CD4-positive, alpha-beta T cell (primary cell): ENCODE measurements at regions not wholly inside any gene's neighbourhood (a gene's known extent, or its start where the extent isn't known, plus 50 kb on each side); places are given as distances from the start of the nearest gene placed in this dataset.
A peak's percentile ranks its signal among the peaks of the same experiment; 100 is the strongest.

Experiments
- ATAC-seq: fragments of 200-7000 bp; cut with Tn5 transposase; one replicate; pipeline ENCODE4 v1.10.0; 2022; ENCODE audit warnings: mild to moderate bottlenecking; ENCODE audit not compliant: poor library complexity
- CTCF ChIA-PET: fragments of 350-600 bp; sonication (Branson Sonifier 250); formaldehyde crosslinking; loops from one replicate; lab custom pipeline; 2021; ENCODE audit warnings: antibody characterized with exemption, inconsistent platforms; lab: Charles Lee
- POLR2A ChIA-PET: fragments of 350-600 bp; sonication (Branson Sonifier 250); formaldehyde crosslinking; loops from one replicate; lab custom pipeline; 2021; ENCODE audit warnings: antibody characterized with exemption, inconsistent platforms; lab: Charles Lee
- DNase-seq, 14 experiments: peaks; one replicate each; pipeline ENCODE4 v3.0.0-alpha.2; 2013 to 2020; ENCODE audit warnings: mixed read lengths in 2 of 14
- H3K27ac ChIP-seq, 2 donors: one replicate each; pipeline versions ENCODE4 v1.5.1 to v1.7.0; 2013; ENCODE audit warnings: low read length in 2 of 2, low read depth in 1 of 2, mild to moderate bottlenecking in 1 of 2
- H3K27me3 ChIP-seq, 2 experiments: 1 replicate in 1 of 2; 2 replicates in 1 of 2; pipeline versions ENCODE4 v1.6.1 to v1.7.0; 2013; ENCODE audit warnings: low read length in 2 of 2, control low read depth in 1 of 2, mild to moderate bottlenecking in 1 of 2, moderate library complexity in 1 of 2; ENCODE audit not compliant: insufficient read depth in 2 of 2, control insufficient read depth in 1 of 2
- H3K36me3 ChIP-seq: one replicate; pipeline ENCODE4 v1.6.1; 2013; ENCODE audit warnings: low read length, control low read depth; ENCODE audit not compliant: insufficient read depth
- H3K4me1 ChIP-seq: one replicate; pipeline ENCODE4 v1.6.1; 2013; ENCODE audit warnings: low read length, control low read depth; ENCODE audit not compliant: insufficient read depth
- H3K4me3 ChIP-seq: one replicate; pipeline ENCODE4 v1.5.1; 2013; ENCODE audit warnings: mild to moderate bottlenecking, low read length, moderate library complexity
- H3K9me3 ChIP-seq, 2 experiments: 1 replicate in 1 of 2; 2 replicates in 1 of 2; pipeline versions ENCODE4 v1.6.1 to v1.7.0; 2013; ENCODE audit warnings: low read length in 2 of 2, mild to moderate bottlenecking in 2 of 2, control low read depth in 1 of 2, moderate library complexity in 1 of 2; ENCODE audit not compliant: control insufficient read depth in 1 of 2, insufficient read depth in 1 of 2
- H3K27ac Mint-ChIP-seq: one replicate; pipeline ENCODE4 v1.8.0; 2020; ENCODE audit warnings: mixed read lengths
- H3K27me3 Mint-ChIP-seq: one replicate; pipeline ENCODE4 v1.8.0; 2021; ENCODE audit warnings: mixed read lengths
- H3K36me3 Mint-ChIP-seq: one replicate; pipeline ENCODE4 v1.8.0; 2021; ENCODE audit warnings: low read depth, mixed read lengths
- H3K4me1 Mint-ChIP-seq: one replicate; pipeline ENCODE4 v1.8.0; 2021; ENCODE audit warnings: low read depth, mixed read lengths
- H3K4me3 Mint-ChIP-seq: one replicate; pipeline ENCODE4 v1.8.0; 2020; ENCODE audit warnings: mild to moderate bottlenecking, mixed read lengths
- H3K9me3 Mint-ChIP-seq: one replicate; pipeline ENCODE4 v1.8.0; 2020; ENCODE audit warnings: mixed read lengths
- intact Hi-C, 2 experiments: fragments of 100-400 bp; cut with DNase I in 1 of 2; cut with micrococcal nuclease in 1 of 2; formaldehyde crosslinking; loops; one replicate each; pipeline versions ENCODE4 v1.15.1 to v1.9.0; 2023 to 2025; cut with DNase I, micrococcal nuclease
- TF ChIP-seq, protein P1 (sequence below): fragments of 200-600 bp; IDR thresholded peaks from one replicate; pipeline ENCODE4 v1.8.0; 2022; ENCODE audit warnings: antibody characterized with exemption, mild to moderate bottlenecking

DNA sequence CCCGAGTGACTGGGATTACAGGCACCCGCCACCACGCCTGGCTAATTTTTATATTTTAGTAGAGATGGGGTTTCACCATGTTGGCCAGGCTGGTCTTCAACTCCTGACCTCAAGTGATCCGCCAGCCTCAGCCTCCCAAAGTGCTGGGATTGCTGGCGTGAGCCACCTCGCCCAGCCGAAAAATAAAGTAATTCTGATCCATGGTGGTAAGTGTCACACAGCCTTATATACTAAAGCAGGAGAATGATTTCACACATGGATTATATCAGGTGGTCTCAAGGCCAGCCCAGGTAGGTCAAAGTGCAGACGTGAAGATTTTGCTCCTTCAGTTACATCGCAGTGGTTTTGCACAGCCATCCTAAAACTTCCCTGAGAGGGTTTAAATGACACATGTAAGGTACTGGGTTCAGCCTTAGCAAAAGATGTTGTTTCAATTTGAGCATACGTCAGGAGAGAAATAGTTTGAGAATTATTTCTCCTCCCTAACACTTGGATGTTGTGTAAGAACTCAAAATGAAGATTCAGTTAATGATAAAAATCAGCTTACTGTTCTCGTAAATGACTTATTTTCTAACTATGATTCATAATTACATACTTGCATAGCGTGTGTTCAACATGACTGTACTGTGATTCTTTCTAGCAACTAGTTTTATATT lies 93.0 kb upstream of the SLC39A10 start:
- intact Hi-C loops, result loop anchor here in 1 of 2 experiments (5.0 kb wide), 1 partner anchor 67 kb away; no protein-coding TSS in a partner anchor
- Mint-ChIP-seq H3K9me3 (no peaks in the 10 kb centered on the region), H3K36me3 (no peaks in the 10 kb centered on the region), H3K27me3 (no peaks in the 10 kb centered on the region), H3K27ac (peak overlapping the region; percentile 94), H3K4me1 (peaks cover 64% of the 10 kb centered on the region), H3K4me3 (peak overlapping the region; percentile 74)
- Histone ChIP-seq H3K27ac (peak overlapping the region; percentile 8 to 61), H3K9me3 (no peaks in the 10 kb centered on the region), H3K4me1 (peaks cover 55% of the 10 kb centered on the region), H3K36me3 (no peaks in the 10 kb centered on the region), H3K4me3 (peak overlapping the region; percentile 19), H3K27me3 (no peaks in the 10 kb centered on the region)
- ATAC-seq (peak; percentile 38), DNase-seq (peak in 1 of 14 experiments; percentile 42)
- CTCF ChIA-PET, result interaction anchor here (1.0 to 2.6 kb wide), 2 partner anchors 31 to 96 kb away, joined by 3 to 10 read pairs; no protein-coding TSS in a partner anchor
- POLR2A ChIA-PET, result interaction anchor here (1.1 to 2.0 kb wide), 7 partner anchors 28 to 96 kb away, joined by 3 to 9 read pairs (median 5); partner anchors contain the start of gene SLC39A10
- TF ChIP-seq, protein P1, sequence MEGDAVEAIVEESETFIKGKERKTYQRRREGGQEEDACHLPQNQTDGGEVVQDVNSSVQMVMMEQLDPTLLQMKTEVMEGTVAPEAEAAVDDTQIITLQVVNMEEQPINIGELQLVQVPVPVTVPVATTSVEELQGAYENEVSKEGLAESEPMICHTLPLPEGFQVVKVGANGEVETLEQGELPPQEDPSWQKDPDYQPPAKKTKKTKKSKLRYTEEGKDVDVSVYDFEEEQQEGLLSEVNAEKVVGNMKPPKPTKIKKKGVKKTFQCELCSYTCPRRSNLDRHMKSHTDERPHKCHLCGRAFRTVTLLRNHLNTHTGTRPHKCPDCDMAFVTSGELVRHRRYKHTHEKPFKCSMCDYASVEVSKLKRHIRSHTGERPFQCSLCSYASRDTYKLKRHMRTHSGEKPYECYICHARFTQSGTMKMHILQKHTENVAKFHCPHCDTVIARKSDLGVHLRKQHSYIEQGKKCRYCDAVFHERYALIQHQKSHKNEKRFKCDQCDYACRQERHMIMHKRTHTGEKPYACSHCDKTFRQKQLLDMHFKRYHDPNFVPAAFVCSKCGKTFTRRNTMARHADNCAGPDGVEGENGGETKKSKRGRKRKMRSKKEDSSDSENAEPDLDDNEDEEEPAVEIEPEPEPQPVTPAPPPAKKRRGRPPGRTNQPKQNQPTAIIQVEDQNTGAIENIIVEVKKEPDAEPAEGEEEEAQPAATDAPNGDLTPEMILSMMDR, result no peak

DNA sequence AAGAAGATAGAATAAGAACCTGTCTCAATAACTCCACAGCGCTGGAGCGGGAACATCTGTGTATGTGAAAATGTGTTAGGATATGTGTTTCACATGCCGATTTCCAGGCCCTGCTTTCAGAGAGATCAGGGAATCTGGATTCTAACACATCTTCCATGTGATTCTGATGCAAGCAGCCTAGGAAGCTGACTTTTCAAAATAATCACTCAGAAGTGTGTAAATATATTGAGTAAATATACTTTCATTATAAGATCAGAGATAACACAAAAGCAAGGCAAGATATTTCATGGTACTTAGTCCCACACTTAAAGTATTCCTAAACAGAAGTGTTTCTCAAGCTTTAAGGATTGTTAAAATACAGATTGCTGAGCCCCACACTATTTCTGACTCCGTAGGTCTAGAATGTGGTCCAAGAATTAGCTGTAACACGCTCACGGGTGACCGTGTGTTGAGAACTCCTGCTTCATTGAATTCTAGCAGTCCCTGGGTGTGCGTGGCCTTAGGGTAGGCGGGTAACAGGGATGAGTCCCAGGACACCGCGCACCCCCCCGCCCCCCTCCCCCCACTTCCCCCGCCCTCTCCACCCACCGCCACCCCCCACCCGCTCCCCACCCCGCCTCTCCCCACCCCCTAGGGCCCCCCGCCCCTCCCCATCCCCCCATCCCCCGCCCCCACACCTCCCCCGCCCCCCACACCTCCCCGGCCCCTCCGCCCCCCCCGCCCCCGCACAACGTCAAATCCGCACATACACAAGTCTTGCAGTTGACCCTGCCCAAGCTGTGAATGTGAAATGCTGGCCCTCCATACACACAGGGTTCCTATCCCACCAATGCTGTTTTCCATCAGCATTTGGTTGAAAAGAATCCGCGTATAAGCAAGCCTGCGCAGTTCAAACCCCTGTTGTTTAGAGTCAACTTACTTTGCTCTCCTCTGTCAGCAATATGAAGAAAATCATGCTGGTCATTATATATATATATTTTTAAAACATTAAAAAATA lies 94.2 kb upstream of the SLC39A10 start:
- H3K9me3 Mint-ChIP-seq, result peaks cover 2% of the 10 kb centered on the region
- H3K4me3 Mint-ChIP-seq, result peak overlapping the region; percentile 71
- Histone ChIP-seq H3K36me3 (no peaks in the 10 kb centered on the region), H3K27me3 (no peaks in the 10 kb centered on the region), H3K27ac (peak overlapping the region; percentile 70 to 81), H3K9me3 (no peaks in the 10 kb centered on the region), H3K4me3 (peak overlapping the region; percentile 28), H3K4me1 (peaks cover 64% of the 10 kb centered on the region)
- CTCF ChIA-PET, result interaction anchor here (1.3 to 1.6 kb wide), 2 partner anchors 48 to 97 kb away, joined by 4 to 7 read pairs; no protein-coding TSS in a partner anchor
- no peaks in the 10 kb centered on the region for H3K36me3 Mint-ChIP-seq
- TF ChIP-seq, protein P1, result no peak
- POLR2A ChIA-PET, result interaction anchor here (0.6 to 6.1 kb wide), 13 partner anchors 7 to 1746 kb away, joined by 3 to 154 read pairs (median 6); partner anchors contain the start of gene SLC39A10
- H3K4me1 Mint-ChIP-seq, result peaks cover 72% of the 10 kb centered on the region
- H3K27me3 Mint-ChIP-seq, result no peaks in the 10 kb centered on the region
- peak in 4 of 14 experiments; percentile 28 to 38 (median 32) for DNase-seq
- intact Hi-C loops, result loop anchor here in 1 of 2 experiments (5.0 kb wide), 1 partner anchor 66 kb away; no protein-coding TSS in a partner anchor
- ATAC-seq, result no peak
- peak overlapping the region; percentile 94 for H3K27ac Mint-ChIP-seq
